ENCODE measurements at regions not wholly inside any gene's neighbourhood (a gene's known extent, or its start where the extent isn't known, plus 50 kb on each side); places are given as distances from the start of the nearest gene placed in this dataset.

DNA sequence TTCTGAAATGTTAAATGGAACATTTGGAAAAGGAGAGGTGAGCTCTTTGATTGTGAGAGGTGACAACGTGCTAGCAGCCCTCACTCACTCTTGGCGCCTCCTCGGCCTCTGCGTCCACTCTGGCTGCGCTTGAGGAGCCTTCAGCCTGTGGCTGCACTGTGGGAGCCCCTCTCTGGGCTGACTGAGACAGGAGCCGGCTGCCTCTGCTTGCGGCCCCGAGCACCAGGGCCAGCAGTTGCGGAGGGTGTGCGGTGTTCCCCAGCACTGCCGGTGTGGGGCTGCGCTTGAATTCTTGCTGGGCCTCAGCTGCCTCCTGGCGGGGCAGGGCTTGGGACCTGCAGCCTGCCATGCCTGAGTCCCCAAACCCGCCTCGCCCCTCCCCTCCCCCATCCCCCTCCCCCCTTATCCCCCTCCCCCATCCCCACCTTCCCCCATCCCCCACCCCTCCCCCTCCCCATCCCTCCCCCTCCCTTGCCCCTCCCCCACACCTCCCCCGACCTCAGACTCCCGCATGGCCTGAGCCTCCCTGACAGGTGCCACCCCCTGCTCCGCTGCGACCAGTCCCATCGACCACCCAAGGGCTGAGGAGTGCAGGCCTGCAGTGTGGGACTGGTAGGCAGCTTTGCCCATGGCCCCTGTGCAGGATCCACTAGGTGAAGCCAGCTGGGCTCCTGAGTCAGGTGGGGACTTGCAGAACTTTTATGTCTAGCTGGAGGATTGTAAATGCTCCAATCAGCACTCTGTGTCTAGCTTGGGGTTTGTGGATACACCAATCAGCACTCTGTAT is 411.0 kb downstream of the OLFM4 start:
- no peak overlapping the region for H3K9ac ChIP-seq (replicated peaks in 1 of 4; ENCODE audit: extremely low read depth in 1 of 4, low read depth in 3 of 4, low read length in 3 of 4)
- POLR2A ChIA-PET (ENCODE audit: partially characterized antibody): no interaction called here
- H4K8ac ChIP-seq (ENCODE audit: extremely low read depth, insufficient read depth, low read length): no peak overlapping the region
- no peaks in the 10 kb centered on the region for H3K23me2 ChIP-seq (ENCODE audit: low read depth, low read length)
- no peak overlapping the region for H2AK5ac ChIP-seq (ENCODE audit: low read depth, low read length)
- no peak overlapping the region for H4K5ac ChIP-seq (ENCODE audit: insufficient read length, low read depth, low read length)
- no peak overlapping the region for H3K4me2 ChIP-seq (ENCODE audit: insufficient read depth in 1 of 2, low read depth in 2 of 2, low read length in 2 of 2)
- no peak overlapping the region for H3K18ac ChIP-seq (ENCODE audit: extremely low read depth, low read length)
- no peak overlapping the region for H3K56ac ChIP-seq (replicated peaks; ENCODE audit: insufficient read length, low read depth, low read length)
- H3K27ac ChIP-seq (ENCODE audit: low read depth, low read length): no peak overlapping the region
- no peak overlapping the region for H2AFZ ChIP-seq (ENCODE audit: low read length)
- H2BK12ac ChIP-seq (ENCODE audit: low read depth, low read length): no peak overlapping the region
- H3K79me1 ChIP-seq (ENCODE audit: low read depth, low read length): no peaks in the 10 kb centered on the region
- 100% methylated on average over 14 of the region's 20 CpGs; no CpG with 5 or more reads in 1 of the 2 experiments for WGBS, 2 experiments (ENCODE audit: extremely low coverage in 1 of 2, insufficient coverage in 1 of 2, insufficient read length in 1 of 2, insufficient replicate concordance in 2 of 2, low coverage in 1 of 2, low lambda C conversion rate in 2 of 2, missing lambda C conversion rate in 1 of 2)
- CTCF ChIA-PET (ENCODE audit: partially characterized antibody): interaction anchor here (1.2 kb wide), 1 partner anchor 188 kb away, joined by 3 read pairs; no protein-coding TSS in a partner anchor
- no peaks in the 10 kb centered on the region for H3K79me2 ChIP-seq (ENCODE audit: control insufficient read depth in 1 of 2, insufficient read depth in 2 of 2, low read length in 2 of 2)
- no peak overlapping the region for H3K14ac ChIP-seq (ENCODE audit: insufficient read length)
- H3K4me1 ChIP-seq (replicated peaks in 1 of 4; ENCODE audit: control insufficient read depth in 3 of 4, insufficient read depth in 4 of 4, low read length in 3 of 4): no peaks in the 10 kb centered on the region
- H3K4me3 ChIP-seq (ENCODE audit: extremely low read depth in 1 of 4, insufficient read depth in 2 of 4, low read depth in 3 of 4, low read length in 4 of 4): no peak overlapping the region
- DNase-seq (ENCODE audit: low read depth in 1 of 2, low spot score in 2 of 2) (no peak), FAIRE-seq (no peak)
- no peak overlapping the region for H2BK20ac ChIP-seq (ENCODE audit: low read length)
- peaks cover 7 to 15% of the 10 kb centered on the region in 2 experiments; a peak in 3 of 4 replicates for H3K9me3 ChIP-seq (ENCODE audit: insufficient read depth in 2 of 2, low read depth in 1 of 2, low read length in 1 of 2)
- no peaks in the 10 kb centered on the region for H4K20me1 ChIP-seq (replicated peaks in 1 of 2; ENCODE audit: control insufficient read depth in 1 of 2, insufficient read depth in 2 of 2, low read length in 2 of 2)
- no peak overlapping the region for H4K91ac ChIP-seq (replicated peaks; ENCODE audit: insufficient read length, low read length)
- no peak overlapping the region for H2BK5ac ChIP-seq (ENCODE audit: low read depth, low read length)
- no peak overlapping the region for H3K23ac ChIP-seq (ENCODE audit: insufficient read length)
- H3K27me3 ChIP-seq (replicated peaks in 1 of 4; ENCODE audit: control insufficient read depth in 3 of 4, extremely low read depth in 1 of 4, insufficient read depth in 3 of 4, low read length in 3 of 4): no peaks in the 10 kb centered on the region
- no peak overlapping the region for H2BK15ac ChIP-seq (ENCODE audit: low read length)
- no peaks in the 10 kb centered on the region for H3K36me3 ChIP-seq (ENCODE audit: control insufficient read depth in 2 of 4, insufficient read depth in 4 of 4, low read length in 3 of 4)
- H3K4ac ChIP-seq (replicated peaks; ENCODE audit: insufficient read length, low read depth, low read length): no peak overlapping the region
- H2BK120ac ChIP-seq (replicated peaks; ENCODE audit: low read depth, low read length): no peak overlapping the region
- TF ChIP-seq SRF (IDR thresholded peaks at IDR 0.05; ENCODE audit: low read depth, low read length) (no peak), EP300 (IDR thresholded peaks at IDR 0.05; ENCODE audit: borderline replicate concordance in 1 of 2, low read depth in 2 of 2, low read length in 2 of 2) (no peak), POLR2A (IDR thresholded peaks at IDR 0.05; ENCODE audit: control extremely low read depth in 1 of 2, low read depth in 2 of 2, low read length in 2 of 2) (no peak), HDAC6 (IDR thresholded peaks at IDR 0.05; ENCODE audit: low read depth, low read length) (no peak), FOSL1 (IDR thresholded peaks at IDR 0.05; ENCODE audit: insufficient read depth, low read depth, low read length) (no peak), YY1 (IDR thresholded peaks at IDR 0.05; ENCODE audit: low read depth, low read length) (no peak), EZH2 (IDR thresholded peaks at IDR 0.05; ENCODE audit: low read depth, low read length, severe bottlenecking) (no peak), ASH2L (IDR thresholded peaks at IDR 0.05; ENCODE audit: low read length) (no peak)
- TF ChIP-seq, protein P1, sequence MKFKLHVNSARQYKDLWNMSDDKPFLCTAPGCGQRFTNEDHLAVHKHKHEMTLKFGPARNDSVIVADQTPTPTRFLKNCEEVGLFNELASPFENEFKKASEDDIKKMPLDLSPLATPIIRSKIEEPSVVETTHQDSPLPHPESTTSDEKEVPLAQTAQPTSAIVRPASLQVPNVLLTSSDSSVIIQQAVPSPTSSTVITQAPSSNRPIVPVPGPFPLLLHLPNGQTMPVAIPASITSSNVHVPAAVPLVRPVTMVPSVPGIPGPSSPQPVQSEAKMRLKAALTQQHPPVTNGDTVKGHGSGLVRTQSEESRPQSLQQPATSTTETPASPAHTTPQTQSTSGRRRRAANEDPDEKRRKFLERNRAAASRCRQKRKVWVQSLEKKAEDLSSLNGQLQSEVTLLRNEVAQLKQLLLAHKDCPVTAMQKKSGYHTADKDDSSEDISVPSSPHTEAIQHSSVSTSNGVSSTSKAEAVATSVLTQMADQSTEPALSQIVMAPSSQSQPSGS (IDR thresholded peaks at IDR 0.05; ENCODE audit: low read length): no peak
